Stimulated activated CD4-positive, alpha-beta T cell treated with anti-CD3 and anti-CD28 coated beads, Interleukin-4, amount 100 ng/mL, for 4 hours (primary cell): ENCODE measurements at regions not wholly inside any gene's neighbourhood (a gene's known extent, or its start where the extent isn't known, plus 50 kb on each side); places are given as distances from the start of the nearest gene placed in this dataset.
"Not testable (repeated sequence)": the region's sequence is repeated elsewhere in the genome, so short reads cannot be mapped to it uniquely, and the experiment has no call there.

Experiments used
- DNase-seq, 2 experiments: peaks; one replicate each; pipeline ENCODE4 v3.0.0-alpha.2; 2020

DNA sequence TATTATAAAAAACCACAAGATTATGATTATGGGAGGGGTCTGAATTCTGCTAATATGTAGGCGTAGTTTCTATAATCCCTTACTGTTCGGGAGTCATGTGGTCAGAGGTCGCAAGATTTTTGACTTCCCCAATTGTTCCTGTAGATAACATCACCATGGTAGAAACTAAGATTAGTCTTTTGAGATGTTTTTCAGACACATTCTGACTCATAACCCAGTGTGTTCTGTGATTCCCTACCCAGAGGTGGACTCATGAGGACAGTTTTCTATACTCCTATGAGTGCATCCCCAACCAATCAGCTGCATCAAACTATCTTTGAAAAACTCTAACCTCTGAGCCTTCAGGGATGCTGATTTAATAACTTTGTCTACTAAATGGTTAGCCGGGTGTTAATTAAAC is 175.5 kb downstream of the RFPL4B start:
- no peak for DNase-seq

DNA sequence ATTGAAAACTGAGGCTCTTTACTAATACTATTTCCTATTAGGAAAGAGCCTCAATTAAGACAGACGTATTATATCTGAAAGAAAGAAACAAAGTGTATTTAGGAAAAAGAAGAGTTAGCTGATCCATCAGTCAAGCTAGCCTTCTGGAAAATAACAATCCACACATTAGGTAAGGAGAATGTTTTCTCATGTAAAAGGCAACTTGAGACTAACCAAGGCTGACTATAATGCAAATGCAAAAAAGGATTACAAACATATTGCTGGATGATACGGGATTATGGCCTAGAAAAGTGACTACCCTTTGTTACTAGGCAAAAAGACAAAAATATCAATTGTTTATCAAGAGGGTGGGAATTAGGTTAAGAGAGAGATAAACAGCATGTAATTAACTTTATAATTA is 176.9 kb downstream of the RFPL4B start:
- DNase-seq, result no peak

GRCh38 chr6:112525749-112526148 is 178.6 kb downstream of the RFPL4B start:
- DNase-seq, result no peak

- no peak for DNase-seq
Measured at GRCh38 chr6:112526594-112526993, 179.5 kb downstream of the RFPL4B start.

- DNase-seq, result not testable (repeated sequence)
Measured at GRCh38 chr6:112528306-112528705, 181.2 kb downstream of the RFPL4B start.

- no peak for DNase-seq
Measured at GRCh38 chr6:112535816-112536215, 188.7 kb downstream of the RFPL4B start.

- no peak for DNase-seq
Measured at GRCh38 chr6:112539355-112539754, 192.2 kb downstream of the RFPL4B start.

DNA sequence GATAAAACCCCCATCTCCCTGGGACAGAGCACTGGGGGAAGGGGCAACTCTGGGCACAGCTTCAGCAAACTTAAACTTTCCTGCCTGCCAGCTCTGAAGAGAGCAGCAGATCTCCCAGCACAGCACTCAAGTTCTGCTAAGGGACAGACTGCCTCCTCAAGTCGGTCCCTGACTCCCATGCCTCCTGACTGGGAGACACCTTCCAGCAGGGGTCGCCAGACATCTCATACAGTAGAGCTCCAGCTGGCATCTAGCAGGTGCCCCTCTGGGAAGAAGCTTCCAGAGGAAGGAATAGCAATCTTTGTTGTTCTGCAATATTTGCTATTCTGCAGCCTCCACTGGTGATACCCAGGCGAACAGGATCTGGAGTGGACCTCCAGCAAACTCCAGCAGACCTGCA is 194.7 kb downstream of the RFPL4B start:
- DNase-seq, result not testable (repeated sequence)

- not testable (repeated sequence) for DNase-seq
Measured at GRCh38 chr6:112547321-112548085, 200.4 kb downstream of the RFPL4B start.

- DNase-seq, result no peak
Measured at GRCh38 chr6:112549749-112550148, 202.6 kb downstream of the RFPL4B start.

DNA sequence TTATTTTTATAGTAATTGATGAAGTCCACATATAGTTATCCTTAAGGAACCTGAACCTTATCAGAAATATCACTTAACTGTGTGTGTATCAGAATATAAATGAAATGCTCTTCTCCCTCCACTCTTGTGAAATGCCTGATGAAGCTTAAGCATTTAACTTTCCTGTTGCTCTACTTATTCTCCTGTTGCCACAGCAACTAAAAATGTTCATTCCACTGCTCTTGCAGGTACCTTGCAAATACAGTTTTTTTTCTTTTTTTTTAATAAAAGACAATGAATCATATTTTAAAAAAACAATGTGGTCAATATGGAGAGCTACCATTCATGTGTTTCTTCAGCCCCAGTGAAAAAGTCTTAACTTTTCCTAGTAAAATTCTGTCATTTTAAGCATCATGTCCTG is 210.3 kb downstream of the RFPL4B start:
- no peak for DNase-seq

GRCh38 chr6:112557961-112558360 is 210.8 kb downstream of the RFPL4B start:
- DNase-seq, result no peak

DNA sequence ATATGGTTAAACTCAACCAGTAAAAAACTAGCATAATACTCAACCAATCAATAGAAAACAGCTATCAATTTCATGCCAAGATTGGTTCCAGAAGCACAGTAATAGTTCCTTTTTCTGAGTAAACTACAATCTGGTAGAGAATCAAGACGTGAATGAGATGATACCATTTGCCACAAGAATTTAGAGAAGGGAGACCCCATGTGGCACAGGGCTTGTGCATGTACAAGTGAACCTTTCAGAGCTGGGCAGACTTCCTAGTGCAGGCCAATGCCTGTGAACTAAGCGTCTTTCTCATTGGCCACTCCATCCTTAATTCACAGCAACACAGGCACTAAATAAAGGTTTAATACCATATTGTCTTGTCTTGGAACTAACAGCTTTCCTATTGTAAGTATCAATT is 213.5 kb downstream of the RFPL4B start:
- no peak for DNase-seq

DNA sequence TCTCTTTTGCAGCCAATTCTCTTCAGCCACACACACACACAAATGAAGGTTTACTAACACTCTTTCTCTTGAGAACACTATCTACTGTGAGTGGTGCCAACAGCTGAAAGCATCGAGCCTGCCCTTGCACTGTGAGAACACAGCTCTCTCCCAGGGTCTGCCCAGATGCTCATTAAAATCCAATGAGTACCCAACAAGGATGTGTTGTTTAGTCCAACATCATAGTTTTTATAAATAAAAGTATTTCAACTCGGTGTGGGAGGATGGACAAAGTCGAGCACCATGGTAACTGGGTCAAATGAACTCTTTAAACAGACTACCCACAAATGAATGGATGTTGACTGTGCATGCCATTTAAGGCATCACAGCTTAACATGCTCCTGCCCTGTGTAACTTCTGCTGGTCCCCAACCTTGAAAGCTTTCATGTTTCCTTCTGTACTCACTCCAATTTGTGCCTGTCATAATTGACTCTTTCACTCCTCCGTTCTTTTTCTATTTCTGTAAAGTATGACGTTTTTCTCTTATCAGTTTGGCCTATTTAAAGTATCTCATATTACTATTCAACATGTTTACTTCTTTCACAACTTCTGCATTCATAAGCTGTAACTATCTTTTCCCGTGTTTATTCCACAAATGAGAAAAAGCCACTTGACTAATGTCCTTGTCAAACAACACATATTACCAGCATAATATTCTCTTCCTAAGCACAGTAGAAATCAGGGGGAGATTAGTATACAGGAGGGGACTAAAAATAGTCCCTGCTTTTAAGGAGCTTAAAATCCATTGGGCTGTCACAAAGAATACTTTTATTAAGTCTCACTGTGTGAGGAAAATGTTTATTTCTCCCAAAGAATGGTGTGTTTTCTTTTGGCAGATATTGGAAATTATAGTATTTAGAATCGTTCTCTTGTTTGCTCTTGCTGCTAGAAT is 215.4 kb downstream of the RFPL4B start:
- DNase-seq, result no peak

DNA sequence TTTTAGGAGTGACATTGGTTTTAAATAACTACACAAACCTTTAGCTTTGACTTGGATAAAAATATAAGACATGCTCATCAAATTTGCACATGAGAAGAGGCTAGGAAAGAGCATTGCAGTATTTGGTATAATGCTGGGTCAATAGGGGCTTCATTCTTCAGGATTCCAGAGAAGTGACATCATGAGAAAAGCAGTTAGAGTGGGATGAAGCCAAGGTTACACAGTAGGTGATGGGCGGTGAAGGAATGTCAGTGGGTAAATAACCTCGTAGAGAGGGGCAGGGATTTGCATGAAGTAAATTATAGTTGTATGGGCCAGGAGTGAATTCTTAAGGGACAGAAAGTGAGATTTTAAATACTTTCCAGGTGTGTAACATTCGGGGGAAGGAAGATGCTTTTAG is 216.2 kb downstream of the RFPL4B start:
- DNase-seq, result no peak

DNA sequence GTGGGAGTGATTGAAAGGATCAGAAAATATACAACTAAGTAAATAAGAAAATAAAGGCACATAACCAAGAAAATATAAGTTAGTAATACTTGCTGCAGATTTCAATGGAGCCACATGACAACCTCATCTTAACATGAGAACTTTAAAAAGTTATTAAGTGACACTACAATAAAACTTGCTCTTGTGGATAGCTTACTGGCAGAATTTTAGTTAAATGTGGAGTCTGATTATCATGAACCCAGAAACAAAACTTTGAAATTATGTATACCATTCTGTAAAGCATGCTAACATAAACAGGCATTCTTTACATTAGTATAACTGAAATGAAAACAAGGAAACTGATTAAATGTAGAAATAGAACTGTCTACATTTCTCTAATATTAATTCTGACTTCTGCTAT is 220.9 kb downstream of the RFPL4B start:
- no peak for DNase-seq

GRCh38 chr6:112571488-112572270 is 224.5 kb downstream of the RFPL4B start:
- DNase-seq, result no peak

GRCh38 chr6:112574190-112574589 is 227.1 kb downstream of the RFPL4B start:
- DNase-seq, result no peak

GRCh38 chr6:112575309-112575834 is 228.2 kb downstream of the RFPL4B start:
- no peak for DNase-seq

GRCh38 chr6:112576423-112576822 is 229.3 kb downstream of the RFPL4B start:
- DNase-seq, result no peak

DNA sequence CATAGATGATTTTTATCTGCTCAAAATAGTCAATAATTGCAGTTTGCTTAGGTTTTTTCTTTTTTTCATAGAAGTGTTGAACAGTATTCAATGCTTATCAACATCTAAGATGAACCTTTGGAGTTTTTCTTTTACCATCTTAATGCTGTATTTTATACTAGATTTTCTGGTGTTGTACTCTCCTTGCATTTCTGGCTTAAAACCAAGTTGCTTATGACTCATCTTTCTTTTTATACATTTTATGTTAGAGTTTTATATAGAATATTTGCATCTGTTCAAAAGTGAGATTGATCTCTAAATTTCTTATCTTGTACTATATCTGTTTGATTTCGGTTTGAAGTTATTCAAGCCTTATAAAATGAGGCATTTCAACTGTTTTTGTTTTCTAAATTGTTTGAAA is 232.5 kb downstream of the RFPL4B start:
- no peak for DNase-seq

GRCh38 chr6:112581015-112581414 is 233.9 kb downstream of the RFPL4B start:
- no peak for DNase-seq

GRCh38 chr6:112590326-112590725 is 243.2 kb downstream of the RFPL4B start:
- no peak for DNase-seq
